ENCODE measurements at regions not wholly inside any gene's neighbourhood (a gene's known extent, or its start where the extent isn't known, plus 50 kb on each side); places are given as distances from the start of the nearest gene placed in this dataset.

DNA sequence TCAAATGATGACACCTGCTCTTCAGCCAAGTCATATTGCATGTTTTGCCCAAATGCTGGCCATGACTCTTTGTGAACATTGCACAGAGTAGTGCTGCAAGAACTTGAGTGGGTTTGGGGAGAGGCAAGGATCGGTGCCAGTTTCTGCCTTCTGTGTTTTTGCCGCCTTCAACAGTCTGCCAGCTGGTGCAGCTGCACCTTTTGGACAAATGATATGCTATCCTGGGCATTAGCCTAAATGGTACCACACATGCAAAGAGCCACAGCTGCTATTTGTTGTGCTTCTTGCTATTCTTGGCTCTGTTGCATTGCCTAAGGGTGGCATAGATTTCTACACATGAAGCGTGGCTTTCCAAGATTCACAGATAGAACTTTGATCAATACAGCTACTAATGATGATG, 189.0 kb upstream of the CCN2 start:
- CTCF ChIA-PET: no interaction called here
- TF ChIP-seq, protein P1, sequence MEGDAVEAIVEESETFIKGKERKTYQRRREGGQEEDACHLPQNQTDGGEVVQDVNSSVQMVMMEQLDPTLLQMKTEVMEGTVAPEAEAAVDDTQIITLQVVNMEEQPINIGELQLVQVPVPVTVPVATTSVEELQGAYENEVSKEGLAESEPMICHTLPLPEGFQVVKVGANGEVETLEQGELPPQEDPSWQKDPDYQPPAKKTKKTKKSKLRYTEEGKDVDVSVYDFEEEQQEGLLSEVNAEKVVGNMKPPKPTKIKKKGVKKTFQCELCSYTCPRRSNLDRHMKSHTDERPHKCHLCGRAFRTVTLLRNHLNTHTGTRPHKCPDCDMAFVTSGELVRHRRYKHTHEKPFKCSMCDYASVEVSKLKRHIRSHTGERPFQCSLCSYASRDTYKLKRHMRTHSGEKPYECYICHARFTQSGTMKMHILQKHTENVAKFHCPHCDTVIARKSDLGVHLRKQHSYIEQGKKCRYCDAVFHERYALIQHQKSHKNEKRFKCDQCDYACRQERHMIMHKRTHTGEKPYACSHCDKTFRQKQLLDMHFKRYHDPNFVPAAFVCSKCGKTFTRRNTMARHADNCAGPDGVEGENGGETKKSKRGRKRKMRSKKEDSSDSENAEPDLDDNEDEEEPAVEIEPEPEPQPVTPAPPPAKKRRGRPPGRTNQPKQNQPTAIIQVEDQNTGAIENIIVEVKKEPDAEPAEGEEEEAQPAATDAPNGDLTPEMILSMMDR (IDR thresholded peaks at IDR 0.05): no peak
- POLR2A ChIA-PET: no interaction called here
- Mint-ChIP-seq H3K27me3 (no peaks in the 10 kb centered on the region), H3K4me3 (no peak overlapping the region), H3K9me3 (no peaks in the 10 kb centered on the region), H3K4me1 (peaks cover 70% of the 10 kb centered on the region), H3K27ac (no peak overlapping the region), H3K36me3 (ENCODE audit: low read depth) (no peaks in the 10 kb centered on the region)
- intact Hi-C loops (cut with micrococcal nuclease): no loop called here
- DNase-seq (no peak), ATAC-seq (ENCODE audit: low read depth) (no peak)

DNA sequence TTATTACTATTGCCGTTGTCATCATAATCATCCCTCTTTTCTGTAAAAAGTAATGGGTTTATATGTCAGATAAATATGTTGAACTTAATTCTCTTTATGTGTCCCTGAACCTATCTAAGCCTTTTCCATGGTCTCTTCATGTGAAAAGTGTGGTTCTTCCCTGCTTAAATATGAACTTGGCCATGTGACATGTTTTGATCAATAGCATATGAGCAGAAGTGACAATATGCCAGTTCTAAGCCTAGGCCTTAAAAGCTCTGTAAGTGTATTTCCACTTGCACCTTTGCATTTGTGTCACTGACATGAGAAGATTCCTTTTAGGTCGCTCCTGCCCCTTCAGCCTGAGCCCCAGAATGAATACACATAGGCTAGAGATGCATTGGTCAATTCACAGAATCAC, 188.4 kb upstream of the CCN2 start:
- Mint-ChIP-seq H3K9me3 (no peaks in the 10 kb centered on the region), H3K4me1 (peaks cover 73% of the 10 kb centered on the region), H3K27me3 (no peaks in the 10 kb centered on the region), H3K36me3 (ENCODE audit: low read depth) (no peaks in the 10 kb centered on the region), H3K4me3 (no peak overlapping the region), H3K27ac (no peak overlapping the region)
- ATAC-seq (ENCODE audit: low read depth) (no peak), DNase-seq (no peak)
- ChIA-PET CTCF (no interaction called here), POLR2A (no interaction called here)
- intact Hi-C loops (cut with micrococcal nuclease): loop anchor here (10.0 kb wide), 1 partner anchor 185 kb away; the partner anchor contains the start of gene CCN2
- TF ChIP-seq, protein P1 (IDR thresholded peaks at IDR 0.05): no peak

DNA sequence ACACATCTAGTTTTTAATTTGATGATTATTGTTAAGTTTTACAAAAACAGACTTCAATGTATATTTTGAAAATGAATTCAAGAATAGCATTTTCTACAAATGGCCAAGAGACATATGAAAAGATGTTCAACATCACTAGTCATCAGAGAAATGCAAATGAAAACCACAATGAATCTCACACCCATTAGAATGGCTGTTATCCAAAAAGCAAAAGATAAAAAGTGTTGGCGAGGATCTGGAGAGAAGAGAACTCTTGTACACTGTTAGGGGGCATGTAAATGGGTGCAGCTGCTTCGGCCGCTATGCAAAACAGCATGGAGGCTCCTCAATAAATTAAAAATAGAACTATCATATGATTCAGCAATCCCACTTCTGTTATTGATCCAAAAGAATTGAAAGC, 185.8 kb upstream of the CCN2 start:
- Mint-ChIP-seq H3K9me3 (no peaks in the 10 kb centered on the region), H3K27me3 (no peaks in the 10 kb centered on the region), H3K4me3 (peak overlapping the region; percentile 53), H3K4me1 (peaks cover 86% of the 10 kb centered on the region), H3K36me3 (ENCODE audit: low read depth) (no peaks in the 10 kb centered on the region), H3K27ac (peak overlapping the region; percentile 83)
- DNase-seq (no peak), ATAC-seq (ENCODE audit: low read depth) (no peak)
- intact Hi-C loops (cut with micrococcal nuclease): loop anchor here (1.0 to 10.0 kb wide), 2 partner anchors 15 to 182 kb away; partner anchors contain the start of gene CCN2
- CTCF ChIA-PET: no interaction called here
- TF ChIP-seq, protein P1 (IDR thresholded peaks at IDR 0.05): no peak
- POLR2A ChIA-PET: no interaction called here

- Mint-ChIP-seq H3K4me3 (peak overlapping the region; percentile 60), H3K36me3 (ENCODE audit: low read depth) (no peaks in the 10 kb centered on the region), H3K4me1 (peaks cover 96% of the 10 kb centered on the region), H3K27me3 (no peaks in the 10 kb centered on the region), H3K9me3 (no peaks in the 10 kb centered on the region), H3K27ac (peak overlapping the region; percentile 83)
- ChIA-PET POLR2A (interaction anchor here (0.7 kb wide), 1 partner anchor 679 kb away, joined by 3 read pairs; the partner anchor contains the start of gene RPS12), CTCF (no interaction called here)
- TF ChIP-seq, protein P1 (IDR thresholded peaks at IDR 0.05): no peak
- intact Hi-C loops (cut with micrococcal nuclease): loop anchor here (10.0 kb wide), 1 partner anchor 181 kb away; the partner anchor contains the start of gene CCN2
- peak; percentile 65 for ATAC-seq (ENCODE audit: low read depth)
- no peak for DNase-seq
Measured at GRCh38 chr6:132135409-132135808, 184.2 kb upstream of the CCN2 start.

DNA sequence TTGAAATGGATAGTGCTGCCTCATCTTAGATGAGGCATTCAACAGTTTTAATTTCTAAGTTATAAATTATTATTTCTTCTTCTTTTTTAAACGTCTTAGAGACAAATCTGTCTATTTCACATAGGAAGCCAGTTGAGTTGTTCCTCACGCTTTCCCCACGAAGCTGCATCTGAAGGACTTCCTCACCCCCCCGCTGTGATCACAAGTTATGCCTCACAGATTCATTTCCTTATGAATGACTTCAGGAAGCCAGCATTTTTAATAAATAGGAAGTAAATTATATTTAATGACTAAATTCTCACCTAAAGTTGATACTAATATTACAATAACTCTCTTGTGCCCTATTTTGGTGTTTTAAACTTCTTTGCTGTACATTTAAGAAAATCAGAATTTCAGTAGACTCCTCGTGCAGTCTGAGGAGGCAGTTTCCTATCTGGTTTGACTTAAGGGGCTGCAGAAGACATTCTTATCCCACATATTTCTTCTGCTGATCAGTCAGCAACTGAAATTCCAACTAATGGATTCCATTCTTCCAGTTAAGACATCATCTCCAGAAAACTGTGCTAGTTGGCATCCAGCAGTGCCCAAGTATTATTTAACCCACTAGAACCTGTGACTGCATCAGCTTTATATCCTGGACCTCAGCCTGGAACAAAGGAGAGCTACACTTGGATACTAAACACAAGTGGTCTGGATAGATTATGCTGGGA, 182.7 kb upstream of the CCN2 start:
- Mint-ChIP-seq H3K4me3 (peak overlapping the region; percentile 70), H3K9me3 (no peaks in the 10 kb centered on the region), H3K27ac (peak overlapping the region; percentile 83), H3K36me3 (ENCODE audit: low read depth) (no peaks in the 10 kb centered on the region), H3K4me1 (peaks cover 90% of the 10 kb centered on the region), H3K27me3 (no peaks in the 10 kb centered on the region)
- DNase-seq (no peak), ATAC-seq (ENCODE audit: low read depth) (peak; percentile 28)
- ChIA-PET CTCF (interaction anchor here (0.6 kb wide), 1 partner anchor 25 kb away, joined by 3 read pairs; no protein-coding TSS in a partner anchor), POLR2A (interaction anchor here (0.5 to 1.3 kb wide), 4 partner anchors 449 to 681 kb away, joined by 3 to 5 read pairs (median 3); partner anchors contain the start of genes RPS12 and VNN2)
- TF ChIP-seq, protein P1 (IDR thresholded peaks at IDR 0.05): no peak
- intact Hi-C loops (cut with micrococcal nuclease): loop anchor here (5.0 to 10.0 kb wide), 3 partner anchors 179 to 447 kb away; partner anchors contain the start of gene CCN2
